H1 (cell line): ENCODE measurements at regions not wholly inside any gene's neighbourhood (a gene's known extent, or its start where the extent isn't known, plus 50 kb on each side); places are given as distances from the start of the nearest gene placed in this dataset.

ENCODE experiments used
- CTCF ChIA-PET: fragments of 300-600 bp; sonication (Branson Sonifier 250); formaldehyde crosslinking; loops from one replicate; lab custom pipeline; 2021; ENCODE audit not compliant: partially characterized antibody; lab: Charles Lee
- POLR2A ChIA-PET: fragments of 300-600 bp; sonication (Branson Sonifier 250); formaldehyde crosslinking; loops from one replicate; lab custom pipeline; 2021; ENCODE audit warnings: inconsistent platforms; ENCODE audit not compliant: partially characterized antibody; lab: Charles Lee
- DNase-seq, 2 experiments: peaks; one replicate each; pipeline versions ENCODE4 v3.0.0 to v3.0.0-alpha.2; 2010 to 2022; ENCODE audit warnings: low spot score in 2 of 2, low read depth in 1 of 2, mixed read lengths in 1 of 2
- FAIRE-seq: peaks from 2 replicates; lab custom pipeline; 2011; peaks lifted over from hg19 to GRCh38; lab: Jason Lieb, UNC
- H2AFZ ChIP-seq: 2 replicates; pipeline ENCODE4 v1.8.1; 2012; ENCODE audit warnings: low read length, inconsistent platforms
- H2AK5ac ChIP-seq: 2 replicates; pipeline ENCODE4 v1.6.1; 2013; ENCODE audit warnings: low read depth, low read length
- H2BK120ac ChIP-seq: replicated peaks from 2 replicates; pipeline ENCODE3; 2013; ENCODE audit warnings: low read depth, low read length, inconsistent platforms
- H2BK12ac ChIP-seq: 2 replicates; pipeline ENCODE4 v1.6.1; 2013; ENCODE audit warnings: low read depth, low read length
- H2BK15ac ChIP-seq: 2 replicates; pipeline ENCODE4 v1.6.1; 2013; ENCODE audit warnings: low read length
- H2BK20ac ChIP-seq: 2 replicates; pipeline ENCODE4 v1.6.1; 2013; ENCODE audit warnings: low read length
- H2BK5ac ChIP-seq: 2 replicates; pipeline ENCODE4 v1.6.1; 2013; ENCODE audit warnings: low read depth, low read length
- H3K14ac ChIP-seq: 2 replicates; pipeline ENCODE4 v1.6.1; 2013; ENCODE audit warnings: inconsistent platforms; ENCODE audit not compliant: insufficient read length
- H3K18ac ChIP-seq: 2 replicates; pipeline ENCODE4 v1.6.1; 2013; ENCODE audit warnings: low read length; ENCODE audit errors: extremely low read depth
- H3K23ac ChIP-seq: 2 replicates; pipeline ENCODE4 v1.6.1; 2013; ENCODE audit warnings: inconsistent platforms; ENCODE audit not compliant: insufficient read length
- H3K23me2 ChIP-seq: 2 replicates; pipeline ENCODE4 v1.6.1; 2013; ENCODE audit warnings: low read depth, low read length
- H3K27ac ChIP-seq: 2 replicates; pipeline ENCODE4 v1.6.1; 2011; ENCODE audit warnings: low read depth, low read length, inconsistent platforms
- H3K27me3 ChIP-seq, 4 experiments: replicated peaks in 1 of 4; 1 replicate in 1 of 4; 2 replicates in 3 of 4; pipeline versions ENCODE4 v1.6.1 to v1.8.1; 2011 to 2013; ENCODE audit warnings: low read length in 3 of 4, mild to moderate bottlenecking in 3 of 4, inconsistent platforms in 2 of 4, mixed read lengths in 2 of 4, moderate library complexity in 1 of 4; ENCODE audit not compliant: control insufficient read depth in 3 of 4, insufficient read depth in 3 of 4; ENCODE audit errors: extremely low read depth in 1 of 4
- H3K36me3 ChIP-seq, 4 experiments: 2 replicates each; pipeline versions ENCODE4 v1.6.1 to v1.8.1; 2011 to 2013; ENCODE audit warnings: mild to moderate bottlenecking in 4 of 4, low read length in 3 of 4, moderate library complexity in 2 of 4, control low read depth in 1 of 4, inconsistent platforms in 1 of 4; ENCODE audit not compliant: insufficient read depth in 4 of 4, control insufficient read depth in 2 of 4
- H3K4ac ChIP-seq: replicated peaks from 2 replicates; pipeline ENCODE3; 2013; ENCODE audit warnings: low read length, low read depth, mixed read lengths, inconsistent platforms; ENCODE audit not compliant: insufficient read length
- H3K4me1 ChIP-seq, 4 experiments: replicated peaks in 1 of 4; 1 replicate in 1 of 4; 2 replicates in 3 of 4; pipeline versions ENCODE4 v1.6.1 to v1.8.1; 2011 to 2013; ENCODE audit warnings: low read length in 3 of 4, inconsistent platforms in 2 of 4, mixed read lengths in 1 of 4; ENCODE audit not compliant: insufficient read depth in 4 of 4, control insufficient read depth in 3 of 4
- H3K4me2 ChIP-seq, 2 experiments: 2 replicates each; pipeline versions ENCODE4 v1.6.1 to v1.8.1; 2011 to 2013; ENCODE audit warnings: low read depth in 2 of 2, low read length in 2 of 2, control low read depth in 1 of 2, inconsistent platforms in 1 of 2, mild to moderate bottlenecking in 1 of 2; ENCODE audit not compliant: insufficient read depth in 1 of 2
- H3K4me3 ChIP-seq, 4 experiments: fragments of 200-600, 300-600 bp in 1 of 4; sonication (generic), shearing (Covaris generic), sonication (Bioruptor Twin) in 1 of 4; 2 replicates each; pipeline versions ENCODE4 v1.5.1 to v1.8.1; 2011 to 2016; ENCODE audit warnings: low read length in 4 of 4, low read depth in 3 of 4, control low read depth in 2 of 4, inconsistent platforms in 2 of 4, mild to moderate bottlenecking in 2 of 4, mixed read lengths in 1 of 4, moderate library complexity in 1 of 4; ENCODE audit not compliant: insufficient read depth in 2 of 4; ENCODE audit errors: extremely low read depth in 1 of 4
- H3K56ac ChIP-seq: replicated peaks from 2 replicates; pipeline ENCODE3; 2013; ENCODE audit warnings: low read depth, mild to moderate bottlenecking, mixed read lengths, low read length, inconsistent platforms; ENCODE audit not compliant: insufficient read length
- H3K79me1 ChIP-seq: 2 replicates; pipeline ENCODE4 v1.6.1; 2013; ENCODE audit warnings: low read depth, low read length, control low read depth
- H3K79me2 ChIP-seq, 2 experiments: 2 replicates each; pipeline versions ENCODE4 v1.6.1 to v1.8.1; 2012 to 2013; ENCODE audit warnings: low read length in 2 of 2, mild to moderate bottlenecking in 2 of 2, inconsistent platforms in 1 of 2; ENCODE audit not compliant: insufficient read depth in 2 of 2, control insufficient read depth in 1 of 2
- H3K9ac ChIP-seq, 4 experiments: replicated peaks in 1 of 4; 1 replicate in 1 of 4; 2 replicates in 3 of 4; pipeline versions ENCODE4 v1.6.1 to v1.8.1; 2011 to 2013; ENCODE audit warnings: low read depth in 3 of 4, low read length in 3 of 4, control low read depth in 2 of 4, mild to moderate bottlenecking in 2 of 4, moderate library complexity in 2 of 4, inconsistent platforms in 1 of 4; ENCODE audit errors: extremely low read depth in 1 of 4
- H3K9me3 ChIP-seq, 2 experiments: 2 replicates each; pipeline versions ENCODE4 v1.6.1 to v1.8.1; 2012 to 2013; ENCODE audit warnings: mild to moderate bottlenecking in 2 of 2, moderate library complexity in 2 of 2, control low read depth in 1 of 2, inconsistent platforms in 1 of 2, low read depth in 1 of 2, low read length in 1 of 2, mixed read lengths in 1 of 2; ENCODE audit not compliant: insufficient read depth in 2 of 2
- H4K20me1 ChIP-seq, 2 experiments: replicated peaks in 1 of 2; 2 replicates each; pipeline versions ENCODE3 to v1.8.1; 2011 to 2013; ENCODE audit warnings: inconsistent platforms in 2 of 2, low read length in 2 of 2, mild to moderate bottlenecking in 1 of 2; ENCODE audit not compliant: insufficient read depth in 2 of 2, control insufficient read depth in 1 of 2
- H4K5ac ChIP-seq: 2 replicates; pipeline ENCODE4 v1.6.1; 2013; ENCODE audit warnings: low read length, low read depth, mixed read lengths, inconsistent platforms; ENCODE audit not compliant: insufficient read length
- H4K8ac ChIP-seq: 2 replicates; pipeline ENCODE4 v1.8.0; 2013; ENCODE audit warnings: mild to moderate bottlenecking, moderate library complexity, low read length, inconsistent platforms; ENCODE audit not compliant: insufficient read depth; ENCODE audit errors: extremely low read depth
- H4K91ac ChIP-seq: replicated peaks from 2 replicates; pipeline ENCODE3; 2013; ENCODE audit warnings: low read length, mixed read lengths, inconsistent platforms; ENCODE audit not compliant: insufficient read length
- ATF3 ChIP-seq: IDR thresholded peaks from 2 replicates; pipeline ENCODE4 v1.6.1; 2011; ENCODE audit warnings: low read depth, mild to moderate bottlenecking, low read length; ENCODE audit not compliant: insufficient read depth
- CBX5 ChIP-seq: fragments of 300-800, 300-1000 bp; sonication (generic); IDR thresholded peaks from 2 replicates; pipeline ENCODE4 v1.7.1; 2016; ENCODE audit warnings: antibody characterized with exemption, low read length, low read depth
- CEBPB ChIP-seq: IDR thresholded peaks from 2 replicates; pipeline ENCODE4 v1.6.1; 2012; ENCODE audit warnings: low read depth, low read length
- CREB1 ChIP-seq: IDR thresholded peaks from 2 replicates; pipeline ENCODE4 v1.6.1; 2012; ENCODE audit warnings: inconsistent platforms
- EZH2 ChIP-seq: fragments of 200-600 bp; sonication (generic); IDR thresholded peaks from 2 replicates; pipeline ENCODE4 v1.7.1; 2012; ENCODE audit warnings: low read depth, mild to moderate bottlenecking, moderate library complexity, low read length, inconsistent platforms; ENCODE audit not compliant: severe bottlenecking
- HDAC2 ChIP-seq, 2 experiments: fragments of 300-600 bp in 1 of 2; sonication (generic) in 1 of 2; IDR thresholded peaks; 2 replicates each; pipeline ENCODE4 v1.6.1; 2011 to 2012; ENCODE audit warnings: low read depth in 2 of 2, low read length in 2 of 2, mild to moderate bottlenecking in 2 of 2, moderate library complexity in 2 of 2, borderline replicate concordance in 1 of 2, inconsistent platforms in 1 of 2
- PHF8 ChIP-seq: fragments of 200-600 bp; sonication (generic); conservative IDR thresholded peaks from 2 replicates; pipeline ENCODE4 v1.7.1; 2012; ENCODE audit warnings: low read depth, mild to moderate bottlenecking, inconsistent platforms, low read length, moderate library complexity
- POLR2AphosphoS5 ChIP-seq: IDR thresholded peaks from 2 replicates; pipeline ENCODE4 v1.6.1; 2011; ENCODE audit warnings: low read depth, low read length
- RAD21 ChIP-seq, 2 experiments: IDR thresholded peaks in 1 of 2; conservative IDR thresholded peaks in 1 of 2; 2 replicates each; pipeline ENCODE4 v1.6.1; 2011; ENCODE audit warnings: low read depth in 2 of 2, low read length in 2 of 2, improper control_type of control experiment in 1 of 2, inconsistent platforms in 1 of 2, mild to moderate bottlenecking in 1 of 2, moderate library complexity in 1 of 2
- SAP30 ChIP-seq: fragments of 300-600 bp; sonication (generic); IDR thresholded peaks from 2 replicates; pipeline ENCODE4 v1.7.1; 2012; ENCODE audit warnings: low read length, moderate library complexity, mild to moderate bottlenecking, inconsistent platforms; ENCODE audit not compliant: insufficient read depth, insufficient replicate concordance
- SP2 ChIP-seq: IDR thresholded peaks from 2 replicates; pipeline ENCODE4 v1.6.1; 2012; ENCODE audit warnings: mild to moderate bottlenecking, low read length, inconsistent platforms
- SUZ12 ChIP-seq: fragments of 200-600 bp; sonication (generic); IDR thresholded peaks from 2 replicates; pipeline ENCODE4 v1.6.1; 2012; ENCODE audit warnings: mild to moderate bottlenecking, inconsistent platforms, low read length, moderate library complexity, mixed read lengths
- WGBS, 2 experiments: shearing (Covaris generic) in 1 of 2; methylation state at CpG; one replicate each; pipeline versions ENCODE4 v1.1.6 to v1.1.7; 2013 to 2015; ENCODE audit warnings: low lambda C conversion rate in 2 of 2, mixed read lengths in 2 of 2, inconsistent platforms in 1 of 2, low coverage in 1 of 2, missing lambda C conversion rate in 1 of 2; ENCODE audit not compliant: insufficient replicate concordance in 2 of 2, insufficient coverage in 1 of 2, insufficient read length in 1 of 2; ENCODE audit errors: extremely low coverage in 1 of 2, missing lambda C conversion rate in 1 of 2; 5-methylcytosine and 5-hydroxymethylcytosine counted together

GRCh38 chr7:10355816-10356215, 617.9 kb upstream of the PHF14 start:
- 66% methylated on average over 2 of the region's 2 CpGs; no CpG with 5 or more reads in 1 of the 2 experiments for WGBS, 2 experiments
- no peaks in the 10 kb centered on the region for H3K23me2 ChIP-seq

More at GRCh38 chr7:10355816-10356215, 617.9 kb upstream of the PHF14 start:
- FAIRE-seq (no peak), DNase-seq (no peak)
- Histone ChIP-seq H3K18ac (no peak overlapping the region), H4K20me1 (no peaks in the 10 kb centered on the region), H2BK15ac (no peak overlapping the region), H2AK5ac (no peak overlapping the region), H3K23ac (no peak overlapping the region), H3K9ac (no peak overlapping the region), H3K27me3 (no peaks in the 10 kb centered on the region), H3K79me1 (no peaks in the 10 kb centered on the region), H3K56ac (no peak overlapping the region), H4K8ac (no peak overlapping the region), H3K4ac (no peak overlapping the region), H3K36me3 (no peaks in the 10 kb centered on the region), H3K14ac (no peak overlapping the region), H4K91ac (no peak overlapping the region), H2BK5ac (no peak overlapping the region), H3K27ac (no peak overlapping the region), H2AFZ (no peak overlapping the region), H2BK120ac (no peak overlapping the region), H3K4me1 (no peaks in the 10 kb centered on the region), H2BK12ac (no peak overlapping the region), H3K79me2 (no peaks in the 10 kb centered on the region), H3K9me3 (no peaks in the 10 kb centered on the region), H4K5ac (no peak overlapping the region), H3K4me3 (no peak overlapping the region), H3K4me2 (no peak overlapping the region), H2BK20ac (no peak overlapping the region)
- ChIA-PET POLR2A (no interaction called here), CTCF (interaction anchor here (1.5 kb wide), 1 partner anchor 515 kb away, joined by 3 read pairs; no protein-coding TSS in a partner anchor)
- TF ChIP-seq CEBPB (no peak), PHF8 (no peak), SAP30 (no peak), SP2 (no peak), EZH2 (no peak), POLR2AphosphoS5 (no peak), HDAC2 (IDR thresholded peaks at IDR 0.05; ENCODE audit: borderline replicate concordance in 1 of 2, low read depth in 2 of 2, low read length in 2 of 2) (no peak), CBX5 (no peak), CREB1 (no peak), RAD21 (IDR thresholded peaks at IDR 0.05 in 1 of 2, conservative IDR thresholded peaks at IDR 0.05 in 1 of 2; ENCODE audit: low read depth in 2 of 2, low read length in 2 of 2) (no peak), SUZ12 (no peak), ATF3 (no peak)
